Esophagus mucosa (tissue), 1 donor: ENCODE measurements at regions not wholly inside any gene's neighbourhood (a gene's known extent, or its start where the extent isn't known, plus 50 kb on each side); places are given as distances from the start of the nearest gene placed in this dataset.
"Not testable (repeated sequence)": the region's sequence is repeated elsewhere in the genome, so short reads cannot be mapped to it uniquely, and the experiment has no call there.

Experiments used
- ATAC-seq: fragments of 200-7000 bp; cut with Tn5 transposase; one replicate; pipeline ENCODE4 v1.9.1; 2020
- donor health status: DM: yes; HTN: yes; CAD: no.

DNA sequence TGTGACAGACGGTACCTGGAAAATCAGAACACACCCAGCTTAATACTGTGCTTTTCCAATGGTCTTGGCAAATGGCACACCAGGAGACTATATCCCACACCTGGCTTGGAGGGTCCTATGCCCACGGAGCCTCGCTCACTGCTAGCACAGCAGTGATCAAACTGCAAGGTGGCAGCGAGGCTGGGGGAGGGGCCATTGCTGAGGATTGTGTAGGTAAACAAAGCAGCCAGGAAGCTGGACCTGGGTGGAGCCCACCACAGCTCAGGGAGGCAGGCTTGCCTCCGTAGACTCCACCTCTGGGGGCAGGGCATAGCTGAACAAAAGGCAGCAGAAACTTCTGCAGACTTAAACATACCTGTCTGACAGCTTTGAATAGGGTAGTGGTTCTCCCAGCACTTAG is 498.0 kb downstream of the C12orf50 start:
- not testable (repeated sequence) for ATAC-seq

DNA sequence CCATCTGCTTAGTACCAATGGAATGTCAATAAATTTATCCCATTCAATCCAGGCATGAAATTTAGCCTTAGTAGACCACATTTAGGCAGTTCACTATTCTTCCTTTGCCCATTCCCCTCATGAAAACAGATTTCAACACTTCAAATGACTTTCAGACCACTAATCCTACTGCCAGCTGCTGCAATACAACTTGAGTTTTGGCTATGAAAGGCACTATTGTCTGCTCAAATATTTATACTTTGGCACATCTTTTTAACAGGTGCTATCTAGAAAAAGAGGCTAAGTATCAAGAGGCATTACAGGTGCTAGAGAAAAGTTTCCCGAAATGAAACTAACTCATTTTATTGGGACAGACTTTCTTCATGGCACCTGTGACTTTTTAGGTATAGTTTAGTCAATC is 499.8 kb downstream of the C12orf50 start:
- ATAC-seq, result no peak

DNA sequence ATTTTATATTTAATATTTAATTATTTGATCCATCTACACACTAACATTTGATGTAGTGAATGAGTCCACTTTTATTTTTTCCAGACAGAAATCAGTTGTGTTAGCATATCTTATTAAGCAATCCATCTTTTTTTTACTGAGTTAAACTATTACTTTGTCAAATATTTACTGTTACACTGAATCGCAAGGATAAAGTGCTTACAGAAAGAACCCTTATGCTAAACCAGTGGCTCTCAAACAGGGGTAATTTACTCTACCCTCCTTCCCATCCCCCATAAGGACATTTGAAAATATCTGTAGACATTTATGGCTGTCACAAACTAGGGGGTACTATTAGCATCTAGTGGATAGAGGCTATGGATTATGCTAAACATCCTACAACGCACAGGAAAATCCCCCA is 508.2 kb downstream of the C12orf50 start:
- no peak for ATAC-seq

DNA sequence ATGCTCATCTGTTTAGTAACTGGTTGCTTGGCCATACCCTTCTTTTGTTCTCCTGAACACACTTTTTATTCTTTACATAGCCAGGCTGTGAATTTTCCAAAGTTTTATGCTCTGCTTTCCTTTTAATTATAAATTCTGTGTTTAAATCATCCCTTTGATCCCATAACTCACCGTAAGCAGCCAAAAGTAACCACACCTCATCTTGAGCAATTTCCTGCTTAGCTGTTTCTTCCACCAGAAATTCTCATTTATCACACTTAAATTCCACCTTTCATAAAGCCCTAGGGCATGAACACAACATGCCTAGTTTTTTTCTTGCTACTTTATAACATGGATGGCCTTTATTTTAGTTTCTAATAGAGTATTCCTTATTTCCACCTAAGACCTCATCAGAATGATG is 510.7 kb downstream of the C12orf50 start:
- ATAC-seq, result peak; percentile 55

DNA sequence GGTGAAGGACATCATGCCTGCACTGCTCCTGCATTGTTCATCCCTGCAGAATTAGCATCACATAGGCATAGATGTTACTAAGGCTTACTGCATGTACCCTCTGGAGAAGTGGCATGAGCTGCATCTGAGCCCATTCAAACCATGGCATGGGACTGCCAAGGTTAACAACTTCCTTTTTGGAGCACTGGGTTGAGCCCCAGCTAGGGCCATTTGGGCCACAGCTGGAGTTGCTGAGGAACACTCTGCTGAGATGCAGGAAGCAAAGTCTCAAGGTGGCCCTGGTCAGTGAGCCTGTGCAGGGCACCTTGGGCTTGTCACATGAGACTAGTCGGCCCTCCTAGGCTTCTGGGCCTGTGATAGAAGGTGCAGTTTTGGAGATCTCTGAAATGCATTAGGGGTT is 511.2 kb downstream of the C12orf50 start:
- peak; percentile 18 for ATAC-seq

DNA sequence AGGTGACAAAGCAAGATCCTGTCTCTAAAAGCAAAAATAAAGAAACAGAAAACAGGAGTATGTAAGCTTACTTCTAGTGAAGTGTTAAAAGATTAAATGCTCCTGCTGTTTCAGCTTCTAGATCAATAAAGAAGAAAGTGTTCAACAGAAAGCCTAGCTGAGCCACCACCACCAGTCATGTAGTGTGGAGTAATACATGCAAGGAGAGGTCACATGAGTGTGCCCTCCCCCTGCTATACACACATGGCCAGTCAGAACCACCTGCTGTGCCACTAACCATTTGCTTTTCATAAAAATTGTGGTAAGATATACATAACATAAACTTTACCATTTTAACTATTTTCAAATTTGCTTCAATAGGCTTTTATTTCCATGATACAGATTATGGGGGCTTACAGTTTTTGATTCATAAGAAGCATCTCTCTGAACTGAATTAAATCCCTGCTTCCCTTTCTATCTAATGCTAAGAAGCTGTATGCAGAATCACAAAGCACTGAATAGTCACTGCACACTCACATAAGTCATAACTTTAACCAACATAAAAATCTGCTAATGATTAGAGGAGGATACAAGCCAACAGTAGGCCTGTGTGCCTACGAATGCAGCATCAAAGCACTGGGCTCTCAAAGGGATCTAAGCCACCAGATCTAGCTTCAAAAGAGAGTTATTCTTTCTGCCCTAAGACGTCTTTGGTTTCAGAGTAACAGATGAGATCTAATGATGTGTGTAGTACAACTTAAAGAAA is 515.5 kb downstream of the C12orf50 start:
- ATAC-seq, result no peak

DNA sequence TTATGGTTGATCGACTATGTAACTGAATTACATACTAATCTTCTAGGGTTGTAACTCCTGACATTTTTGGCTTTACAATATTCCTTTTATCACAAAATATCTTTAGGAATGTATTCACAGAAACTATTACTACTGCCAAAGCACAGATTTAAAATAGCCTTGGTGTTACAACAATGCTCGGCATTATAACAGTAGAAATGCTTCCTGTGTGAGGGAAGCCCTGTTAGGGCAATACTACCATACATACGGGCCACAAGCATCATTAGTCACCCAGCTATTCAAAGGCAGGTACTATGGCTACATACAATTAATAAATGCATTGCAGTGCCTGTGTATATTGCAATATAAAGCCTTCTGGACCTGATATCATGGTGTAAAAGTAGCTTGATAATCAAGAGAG is 517.8 kb downstream of the C12orf50 start:
- peak; percentile 74 for ATAC-seq

DNA sequence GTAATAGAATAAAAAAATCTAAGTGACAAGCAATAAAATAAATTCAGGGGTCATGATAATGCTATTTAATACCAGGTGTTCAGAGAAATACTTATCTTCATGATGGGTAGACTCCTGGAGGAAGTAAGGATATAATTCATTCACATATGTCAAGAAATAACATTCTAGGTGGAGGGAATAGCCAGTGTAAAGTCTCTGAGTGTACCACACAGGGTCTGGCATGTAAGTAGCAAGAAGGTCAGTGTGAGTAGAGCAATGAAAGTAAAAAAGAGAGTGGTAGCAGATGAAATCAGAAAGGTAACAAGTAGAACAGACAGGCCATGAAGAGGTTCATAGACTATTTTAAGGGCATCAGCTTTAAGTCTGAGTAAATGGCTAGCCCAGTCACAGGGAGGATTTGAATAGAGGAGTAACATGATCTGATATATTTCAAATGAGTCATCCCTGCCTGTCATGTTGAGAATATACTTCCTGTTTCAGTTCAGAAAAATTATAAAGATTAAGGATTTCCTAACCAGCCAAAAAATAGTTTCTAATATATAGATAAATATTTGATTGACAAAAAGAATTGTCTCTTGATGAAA is 519.9 kb downstream of the C12orf50 start:
- ATAC-seq, result peak; percentile 94

DNA sequence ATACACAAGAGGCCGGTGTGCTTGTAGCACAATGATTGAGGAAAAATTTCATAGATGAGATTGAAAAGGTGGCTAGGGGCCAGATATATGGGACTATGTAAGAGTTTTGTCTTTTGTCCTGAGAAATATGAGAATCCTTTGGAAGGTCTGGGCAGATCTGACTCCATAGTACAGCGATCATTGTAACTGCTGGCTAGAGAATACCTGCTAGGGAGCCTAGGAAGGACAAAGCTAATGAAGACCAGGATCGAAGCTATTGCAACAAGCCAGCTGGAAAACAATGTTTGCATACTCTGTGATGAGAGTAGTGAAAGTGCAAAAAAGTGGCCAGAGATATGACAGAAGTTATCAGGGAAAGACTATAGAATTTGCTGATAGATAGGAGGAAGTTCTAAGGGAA is 537.6 kb downstream of the C12orf50 start:
- no peak for ATAC-seq

DNA sequence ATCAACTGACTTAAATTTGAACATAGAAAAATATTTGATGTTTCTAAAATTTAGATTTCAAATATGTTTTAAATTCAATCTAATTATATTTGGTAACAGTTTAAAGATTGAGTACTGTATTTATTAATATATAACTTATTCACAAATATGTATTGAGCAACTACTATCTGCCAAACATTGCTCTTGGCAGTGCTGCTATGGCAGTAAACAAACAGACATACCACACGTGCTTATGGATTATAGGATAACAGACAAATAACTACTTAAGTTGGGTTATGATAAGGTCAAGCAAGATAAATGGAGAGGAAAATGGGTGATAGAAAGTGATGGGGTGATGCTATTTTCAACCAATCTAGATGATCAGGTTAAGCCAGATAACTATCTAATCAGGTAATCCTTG is 538.1 kb downstream of the C12orf50 start:
- no peak for ATAC-seq

DNA sequence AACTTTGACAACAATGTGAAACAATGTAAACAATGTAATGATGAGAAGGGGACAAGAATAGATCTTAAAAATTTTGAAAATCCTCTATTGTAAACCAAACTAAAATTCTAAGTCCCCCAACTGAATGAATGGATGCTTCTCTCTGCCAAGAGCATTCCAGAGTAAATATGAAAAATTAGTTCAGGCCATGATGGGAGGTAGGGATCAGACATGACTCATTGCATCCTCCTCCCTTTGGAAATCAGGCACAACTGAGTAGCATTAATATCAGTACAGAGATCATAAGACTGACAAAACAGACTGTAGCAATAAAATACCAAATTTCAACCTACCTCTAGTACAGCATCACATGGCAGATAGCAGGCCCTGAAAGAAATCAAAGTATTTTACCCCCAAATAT is 559.9 kb downstream of the C12orf50 start:
- ATAC-seq, result no peak

DNA sequence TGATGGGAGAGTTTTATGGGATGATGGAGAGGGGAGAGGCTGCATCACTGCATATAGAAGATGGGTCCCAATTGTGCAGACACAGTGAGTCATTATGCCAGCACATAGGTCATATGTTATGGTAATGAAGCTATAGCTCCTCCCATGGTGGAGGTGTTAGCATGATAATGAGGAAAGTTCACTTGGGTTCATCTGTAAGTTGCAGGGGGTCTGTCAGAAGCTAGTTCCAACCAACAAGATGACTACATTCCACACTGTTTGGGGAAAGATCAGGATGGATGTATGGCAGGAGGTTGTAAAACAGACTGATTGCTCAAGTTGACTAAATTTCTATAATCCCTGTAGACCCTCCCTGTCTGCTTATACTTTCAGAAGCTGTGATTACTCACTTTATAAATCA is 561.3 kb downstream of the C12orf50 start:
- no peak for ATAC-seq

DNA sequence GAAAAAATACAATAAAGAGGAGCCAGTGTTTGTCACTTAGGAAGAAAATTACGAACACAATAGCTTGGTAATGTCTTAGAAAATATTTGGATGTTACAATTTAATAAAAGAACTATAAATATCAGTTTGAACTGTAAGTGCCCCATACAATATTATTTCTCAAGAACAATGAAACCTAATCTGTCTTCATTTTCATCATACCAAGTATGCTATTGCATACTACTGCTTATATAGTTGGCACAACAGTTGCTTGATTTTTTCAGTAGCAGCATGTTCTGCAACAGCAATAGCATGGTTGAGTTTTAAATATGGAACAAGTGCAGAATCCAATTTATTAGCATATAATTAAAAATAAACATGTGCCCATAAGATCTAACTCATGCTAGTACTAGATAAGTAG is 564.6 kb downstream of the C12orf50 start:
- no peak for ATAC-seq

DNA sequence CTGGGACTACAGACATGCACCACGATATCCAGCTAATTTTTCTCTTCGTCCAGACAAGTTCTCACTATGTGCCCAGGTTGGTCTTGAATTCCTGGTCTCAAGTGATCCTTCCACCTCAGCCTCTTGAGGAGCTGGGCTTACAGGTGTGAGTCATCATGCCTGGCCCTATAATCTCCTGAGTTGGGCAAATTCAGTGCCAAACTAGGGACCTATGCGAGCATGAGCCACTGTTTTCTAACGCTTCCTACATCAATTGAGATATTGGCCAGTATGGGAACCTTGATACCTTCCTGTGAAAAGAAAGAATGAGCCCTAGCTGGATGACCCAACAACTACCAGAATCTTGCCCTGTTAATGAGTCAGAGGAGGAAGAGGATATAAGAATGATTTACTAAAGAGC is 585.2 kb downstream of the C12orf50 start:
- ATAC-seq, result peak; percentile 81

DNA sequence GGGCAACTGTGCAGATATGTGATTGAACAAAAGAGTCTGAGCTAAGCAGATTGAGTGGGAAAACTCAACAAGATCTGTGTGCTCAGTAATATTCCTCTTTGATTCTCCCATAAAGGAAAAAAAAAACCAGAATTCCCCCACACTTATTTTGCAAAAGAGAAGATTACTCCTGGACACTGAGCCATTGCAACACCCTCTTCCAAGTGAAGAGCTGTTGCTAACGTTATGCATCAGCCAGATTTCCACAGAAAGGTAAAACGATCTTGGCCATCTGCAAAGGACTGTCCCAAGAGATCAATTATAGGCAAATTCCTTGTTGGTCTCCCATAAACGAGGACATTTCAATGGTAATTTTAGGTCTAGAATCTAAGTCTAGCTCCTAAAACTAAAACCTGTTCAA is 587.7 kb downstream of the C12orf50 start:
- no peak for ATAC-seq

DNA sequence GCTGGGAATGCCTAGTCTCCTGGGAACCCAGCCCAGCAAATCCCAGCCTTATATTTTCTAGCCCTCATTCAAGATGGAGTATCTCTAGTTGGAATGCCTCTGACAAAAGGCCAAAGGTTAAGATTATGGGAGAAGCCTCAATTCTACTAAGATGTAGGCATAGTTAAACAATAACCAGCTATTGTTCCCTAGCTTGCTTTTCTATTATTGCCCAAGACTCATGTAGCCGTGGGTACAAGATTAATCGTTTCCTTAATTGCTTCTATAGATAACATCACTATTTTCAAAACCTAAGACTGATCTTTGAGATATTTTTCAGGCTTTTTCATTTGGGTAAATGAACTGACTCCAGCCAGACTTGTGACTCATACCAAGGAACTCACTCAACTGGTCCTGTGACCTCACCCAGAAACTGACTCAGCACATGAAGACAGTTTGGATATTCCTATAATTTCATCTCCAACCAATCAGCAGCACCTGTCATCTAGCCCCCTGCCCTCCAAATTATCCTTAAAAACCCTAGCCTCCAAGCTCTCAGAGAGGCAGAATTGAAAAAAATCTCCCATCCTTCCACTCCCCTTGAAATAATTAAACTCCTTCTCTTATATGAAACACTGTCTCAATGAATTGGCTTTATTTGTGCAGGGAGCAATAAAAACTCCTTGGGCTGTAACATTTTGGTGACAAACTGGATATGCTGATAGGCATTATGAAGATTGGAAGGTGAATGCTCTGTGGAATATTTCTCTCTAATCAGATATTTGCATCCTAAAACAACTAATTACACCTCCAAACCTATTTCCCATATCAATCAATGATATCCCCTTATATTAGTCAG is 589.0 kb downstream of the C12orf50 start:
- ATAC-seq, result peak; percentile 93

DNA sequence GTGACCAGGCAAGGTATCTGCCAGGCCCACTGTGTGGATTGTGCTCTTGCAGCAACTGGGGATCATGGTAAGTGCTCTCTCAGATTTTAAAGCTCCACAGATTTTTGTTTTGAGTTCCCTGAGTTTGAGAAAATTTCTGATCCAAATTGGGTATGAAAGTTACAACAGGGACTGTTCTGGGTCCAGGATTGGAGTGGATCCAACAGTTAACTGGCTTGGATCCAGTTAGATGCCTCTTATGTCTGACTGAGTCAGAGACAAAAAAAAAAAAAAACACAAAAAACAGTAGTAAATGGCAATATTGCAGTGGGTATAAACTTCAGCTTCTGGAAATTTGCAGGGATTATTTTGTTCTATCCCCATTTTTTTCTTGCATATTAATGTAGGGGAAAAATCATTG is 598.8 kb downstream of the C12orf50 start:
- ATAC-seq, result no peak

DNA sequence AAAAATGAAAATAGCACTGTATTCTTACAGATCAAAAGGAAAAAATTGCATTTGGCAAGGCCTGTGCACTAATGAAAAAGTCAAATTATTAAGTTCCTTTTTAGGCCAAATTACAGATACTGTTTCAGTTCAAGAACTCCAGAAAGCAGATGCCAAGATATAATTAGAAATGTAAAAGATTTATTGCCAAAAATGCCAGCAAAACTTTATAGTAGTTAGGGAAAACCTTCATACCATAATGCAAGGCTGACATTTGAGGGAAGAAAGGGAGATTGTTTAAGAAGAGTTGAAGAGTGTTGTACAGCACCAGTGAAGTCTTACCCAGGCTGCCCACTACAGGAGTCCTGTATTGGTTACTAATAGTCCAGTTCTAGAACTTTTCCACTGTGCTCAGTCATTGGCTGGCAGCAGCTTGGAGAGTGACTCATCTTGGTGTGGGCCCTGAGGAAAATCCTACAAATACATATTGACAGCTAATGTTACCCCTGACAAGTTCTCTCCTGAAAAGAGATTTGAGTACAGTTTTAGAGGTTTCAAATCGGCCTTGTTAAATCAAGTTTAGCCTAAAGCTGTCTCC is 600.4 kb downstream of the C12orf50 start:
- peak; percentile 80 for ATAC-seq

DNA sequence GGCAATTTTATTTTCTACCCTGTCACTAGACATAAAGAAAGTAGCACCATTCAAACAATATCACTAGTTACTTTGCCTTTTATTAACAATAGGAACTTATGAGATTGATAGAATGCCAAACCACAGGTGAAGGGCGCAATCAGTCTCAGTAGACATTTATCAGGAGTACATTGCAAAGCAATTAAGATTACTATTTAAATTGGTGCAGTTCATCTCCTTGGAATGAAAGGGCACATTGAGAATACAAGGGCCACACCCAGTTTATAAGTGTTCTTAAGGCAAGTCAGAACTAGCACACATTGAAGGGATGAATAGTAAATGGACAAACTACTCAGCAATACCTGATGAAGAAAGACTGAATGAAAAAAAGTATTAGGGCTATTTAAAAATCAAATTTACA is 601.4 kb downstream of the C12orf50 start:
- ATAC-seq, result peak; percentile 92

DNA sequence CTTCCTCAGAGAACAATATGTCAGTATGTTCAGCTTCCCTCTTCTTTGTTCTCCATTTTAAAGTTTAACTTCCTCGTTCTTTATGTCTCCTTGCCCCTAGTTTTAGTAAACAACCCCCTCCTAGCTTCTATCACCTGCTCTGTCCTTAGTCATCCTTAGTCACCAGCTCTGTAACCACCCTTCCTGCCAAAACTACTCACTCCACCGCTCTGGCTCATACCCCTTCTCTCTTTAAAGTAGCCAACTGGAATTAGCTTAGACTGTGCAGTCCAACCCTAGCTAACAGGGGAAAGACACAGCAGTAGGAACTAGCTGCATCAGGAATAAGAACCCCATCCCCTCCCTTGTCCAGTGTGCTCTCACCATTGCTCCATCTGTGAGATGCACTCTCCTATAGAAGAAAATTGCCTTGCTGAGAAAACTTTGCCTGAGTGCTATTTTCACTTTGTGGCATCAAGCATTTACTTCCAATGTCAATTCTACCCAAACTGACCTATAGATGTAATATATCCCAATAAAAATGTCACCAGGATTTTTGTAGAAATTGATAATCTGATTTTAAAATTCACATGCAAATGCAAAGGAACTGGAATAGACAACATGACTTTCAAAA is 603.2 kb downstream of the C12orf50 start:
- peak; percentile 70 for ATAC-seq

DNA sequence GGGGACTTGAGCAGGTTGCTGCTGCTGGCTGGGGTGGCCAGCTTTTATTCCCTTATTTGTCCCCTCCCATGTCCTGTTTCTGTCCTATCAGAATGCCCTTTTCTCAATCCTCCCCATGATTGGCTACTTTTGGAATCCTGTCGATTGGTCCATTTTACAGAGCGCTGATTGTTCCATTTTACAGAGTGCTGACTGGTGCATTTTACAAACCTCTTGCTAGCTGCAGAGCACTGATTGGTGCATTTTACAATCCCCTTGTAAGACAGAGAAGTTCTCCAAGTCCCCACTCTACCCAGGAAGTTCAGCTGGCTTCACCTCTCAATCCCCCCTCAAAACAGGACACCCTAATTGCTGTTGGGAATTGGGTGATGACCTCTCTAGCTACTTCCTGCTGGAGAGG is 608.0 kb downstream of the C12orf50 start:
- not testable (repeated sequence) for ATAC-seq

DNA sequence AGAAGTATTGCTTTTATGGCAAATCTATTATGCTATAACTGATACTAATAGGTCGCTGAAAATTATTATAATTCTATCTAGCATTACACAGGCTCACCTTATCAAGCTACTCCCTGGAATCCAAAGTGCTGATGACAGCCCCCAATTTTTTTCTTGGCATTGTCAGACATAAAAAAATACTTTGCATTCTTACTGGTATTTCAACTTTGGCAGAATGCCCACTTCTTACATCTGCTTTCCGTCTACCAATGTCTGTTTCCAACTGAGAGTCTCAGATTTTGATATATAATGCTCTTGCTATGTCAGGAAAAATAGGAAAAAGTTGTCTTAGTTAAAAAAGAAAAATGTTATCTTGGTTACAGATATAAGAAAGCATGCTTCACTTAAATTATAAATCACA is 615.4 kb downstream of the C12orf50 start:
- no peak for ATAC-seq

DNA sequence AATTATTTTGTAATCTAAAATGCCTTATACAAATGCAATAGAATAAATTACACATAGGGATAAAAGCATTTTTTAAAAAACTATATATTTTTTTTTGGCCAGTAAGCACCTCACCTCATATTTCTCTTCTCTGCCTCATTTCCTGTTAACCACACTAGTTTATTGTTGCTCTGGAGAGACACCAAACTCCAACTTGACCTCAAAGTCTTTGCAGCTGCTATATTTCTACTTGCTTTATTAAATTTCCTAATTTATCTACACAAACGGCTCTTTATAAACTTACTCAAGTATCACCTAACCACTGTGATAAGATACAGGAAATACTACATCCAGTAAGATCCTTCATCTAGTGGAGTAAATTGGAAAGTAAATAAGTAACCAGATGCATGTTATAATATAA is 622.3 kb downstream of the C12orf50 start:
- ATAC-seq, result no peak
